HCT116 (cell line): ENCODE measurements at regions not wholly inside any gene's neighbourhood (a gene's known extent, or its start where the extent isn't known, plus 50 kb on each side); places are given as distances from the start of the nearest gene placed in this dataset.

Experiments used
- ATAC-seq: fragments of 200-7000 bp; cut with Tn5 transposase; 2 replicates; pipeline ENCODE4 v1.9.1; 2020; ENCODE audit warnings: mild to moderate bottlenecking, moderate library complexity
- BruUV-seq: library from RNA; stranded (reverse); fragments of 400-500 nt; replicated peaks from 2 replicates; lab custom pipeline; 2021; lab: Mats Ljungman, UMichigan
- CTCF ChIA-PET: fragments of 300-600 bp; sonication (Branson Sonifier 250); formaldehyde crosslinking; loops from one replicate; lab custom pipeline; 2021; ENCODE audit warnings: antibody characterized with exemption; lab: Charles Lee
- POLR2A ChIA-PET: fragments of 300-600, 350-600 bp; sonication (Branson Sonifier 250); formaldehyde crosslinking; loops from one replicate; lab custom pipeline; 2021; ENCODE audit warnings: antibody characterized with exemption; lab: Charles Lee
- RAD21 ChIA-PET, 2 experiments: fragments of 300-600 bp; sonication (Branson Sonifier 250); formaldehyde crosslinking; loops; one replicate each; lab custom pipeline; 2023; ENCODE audit warnings: low total read pairs in 2 of 2; ENCODE audit not compliant: uncharacterized antibody in 2 of 2, unreplicated experiment in 2 of 2, low non-redundant PET in 1 of 2; lab: Charles Lee
- DNase-seq: peaks from one replicate; pipeline ENCODE4 v3.0.0-alpha.2; 2010; ENCODE audit warnings: low read depth, low spot score
- H2AFZ ChIP-seq: fragments of 200-600 bp; shearing (Covaris generic), sonication (generic); 2 replicates; pipeline ENCODE4 v1.6.1; 2017; ENCODE audit warnings: low read depth, mixed run types, mixed read lengths, antibody characterized with exemption, low read length; ENCODE audit not compliant: poor library complexity, severe bottlenecking
- H3K27ac ChIP-seq: 2 replicates; pipeline ENCODE4 v1.5.1; 2012; ENCODE audit warnings: low read depth, low read length
- H3K27me3 ChIP-seq: fragments of 200-600 bp; sonication (generic); 2 replicates; pipeline ENCODE4 v1.6.1; 2016; ENCODE audit warnings: mixed run types, low read length, mixed read lengths; ENCODE audit not compliant: insufficient read depth
- H3K36me3 ChIP-seq, 2 experiments: fragments of 200-500 bp in 1 of 2; fragments of 200-600 bp in 1 of 2; sonication (Bioruptor generic) in 1 of 2; sonication (generic) in 1 of 2; 2 replicates each; pipeline versions ENCODE4 v1.5.1 to v1.6.1; 2014 to 2016; ENCODE audit warnings: low read length in 2 of 2, inconsistent platforms in 1 of 2, mixed read lengths in 1 of 2, mixed run types in 1 of 2; ENCODE audit not compliant: insufficient read depth in 2 of 2, control insufficient read depth in 1 of 2
- H3K4me1 ChIP-seq, 2 experiments: fragments of 200-600 bp in 1 of 2; sonication (generic) in 1 of 2; 2 replicates each; pipeline versions ENCODE4 v1.5.1 to v1.6.1; 2012 to 2017; ENCODE audit warnings: low read length in 2 of 2, inconsistent platforms in 1 of 2, mild to moderate bottlenecking in 1 of 2, mixed read lengths in 1 of 2, mixed run types in 1 of 2, moderate library complexity in 1 of 2; ENCODE audit not compliant: insufficient read depth in 2 of 2, control insufficient read depth in 1 of 2
- H3K4me2 ChIP-seq: fragments of 200-600 bp; sonication (generic); 2 replicates; pipeline ENCODE4 v1.6.1; 2017; ENCODE audit warnings: mixed run types, low read length, mixed read lengths
- H3K4me3 ChIP-seq, 2 experiments: fragments of 200-600 bp in 1 of 2; sonication (generic) in 1 of 2; replicated peaks in 1 of 2; 2 replicates each; pipeline ENCODE4 v1.5.1; 2011 to 2016; ENCODE audit warnings: low read length in 2 of 2, control low read depth in 1 of 2, low read depth in 1 of 2, mild to moderate bottlenecking in 1 of 2, mixed read lengths in 1 of 2, mixed run types in 1 of 2
- H3K79me2 ChIP-seq: fragments of 200-600 bp; sonication (generic); 2 replicates; pipeline ENCODE4 v1.6.1; 2017; ENCODE audit warnings: mild to moderate bottlenecking, mixed run types, low read length, moderate library complexity, mixed read lengths; ENCODE audit not compliant: insufficient read depth
- H3K9ac ChIP-seq: fragments of 200-600 bp; sonication (generic); 2 replicates; pipeline ENCODE4 v1.6.1; 2016; ENCODE audit warnings: low read length, mixed read lengths
- H3K9me2 ChIP-seq: fragments of 200-600 bp; sonication (generic), shearing (Covaris generic); 2 replicates; pipeline ENCODE4 v1.6.1; 2017; ENCODE audit warnings: mixed run types, mild to moderate bottlenecking, moderate library complexity; ENCODE audit not compliant: insufficient read depth
- H3K9me3 ChIP-seq, 2 experiments: fragments of 200-500 bp in 1 of 2; fragments of 200-600 bp in 1 of 2; sonication (Bioruptor generic) in 1 of 2; sonication (generic) in 1 of 2; 2 replicates each; pipeline ENCODE4 v1.6.1; 2014 to 2017; ENCODE audit warnings: low read length in 2 of 2, mixed read lengths in 2 of 2, inconsistent platforms in 1 of 2, low read depth in 1 of 2, mild to moderate bottlenecking in 1 of 2, mixed run types in 1 of 2, moderate library complexity in 1 of 2; ENCODE audit not compliant: control insufficient read depth in 1 of 2, insufficient read depth in 1 of 2
- H4K20me1 ChIP-seq: fragments of 200-600 bp; sonication (generic), shearing (Covaris generic); 2 replicates; pipeline ENCODE4 v1.6.1; 2017; ENCODE audit warnings: mixed run types, mild to moderate bottlenecking, moderate library complexity; ENCODE audit not compliant: insufficient read depth
- CBX3 ChIP-seq: IDR thresholded peaks from 2 replicates; pipeline ENCODE4 v1.6.1; 2012; ENCODE audit warnings: low read depth
- CEBPB ChIP-seq: IDR thresholded peaks from 2 replicates; pipeline ENCODE4 v1.6.1; 2012; ENCODE audit warnings: low read depth
- POLR2A ChIP-seq: IDR thresholded peaks from 2 replicates; pipeline ENCODE4 v1.7.0; 2011; ENCODE audit warnings: borderline replicate concordance; ENCODE audit not compliant: insufficient read depth, insufficient read length; ENCODE audit errors: extremely low read depth
- POLR2AphosphoS5 ChIP-seq: IDR thresholded peaks from 2 replicates; pipeline ENCODE4 v1.6.1; 2011; ENCODE audit warnings: mild to moderate bottlenecking, low read depth, low read length, moderate library complexity
- RAD21 ChIP-seq: IDR thresholded peaks from 2 replicates; pipeline ENCODE4 v1.6.1; 2012; ENCODE audit warnings: low read depth, mild to moderate bottlenecking
- REST ChIP-seq: IDR thresholded peaks from 2 replicates; pipeline ENCODE4 v1.6.1; 2012; ENCODE audit warnings: low read depth
- SIN3A ChIP-seq: IDR thresholded peaks from 2 replicates; pipeline ENCODE4 v1.6.1; 2012; ENCODE audit warnings: low read depth
- SP1 ChIP-seq: IDR thresholded peaks from 2 replicates; pipeline ENCODE4 v1.6.1; 2012; ENCODE audit warnings: low read depth
- SRF ChIP-seq: IDR thresholded peaks from 2 replicates; pipeline ENCODE4 v1.6.1; 2012; ENCODE audit warnings: low read depth
- TCF7L2 ChIP-seq: IDR thresholded peaks from 2 replicates; pipeline ENCODE4 v1.7.0; 2011; ENCODE audit warnings: borderline replicate concordance, inconsistent platforms; ENCODE audit not compliant: insufficient read depth, insufficient read length; ENCODE audit errors: extremely low read depth
- intact Hi-C: fragments of 100-400 bp; cut with micrococcal nuclease; formaldehyde crosslinking; loops from 2 replicates; pipeline ENCODE4 v1.10.0; 2022
- TF ChIP-seq, protein P1 (sequence below): IDR thresholded peaks from 2 replicates; pipeline ENCODE4 v1.6.1; 2012

- ChIA-PET CTCF (no interaction called here), POLR2A (no interaction called here), RAD21 (no interaction called here)
- H2AFZ ChIP-seq, result peak overlapping the region; percentile 29
- DNase-seq (no peak), ATAC-seq (no peak)
- no peaks in the 10 kb centered on the region for H4K20me1 ChIP-seq
- H3K36me3 ChIP-seq, result no peaks in the 10 kb centered on the region
- no peaks in the 10 kb centered on the region for H3K79me2 ChIP-seq
- no peak overlapping the region for H3K4me3 ChIP-seq
- H3K4me2 ChIP-seq, result no peak overlapping the region
- no peaks in the 10 kb centered on the region for H3K9me3 ChIP-seq
- H3K4me1 ChIP-seq, result peaks cover 0 to 3% of the 10 kb centered on the region in 2 experiments; a peak in 1 of 4 replicates
- no peaks in the 10 kb centered on the region for H3K27me3 ChIP-seq
- H3K27ac ChIP-seq, result no peak overlapping the region
- no peaks in the 10 kb centered on the region for H3K9me2 ChIP-seq
- intact Hi-C loops, result no loop called here
- no TSS peak for BruUV-seq
- H3K9ac ChIP-seq, result no peak overlapping the region
- no peak for TF ChIP-seq SP1
- TF ChIP-seq SIN3A, result no peak
- TF ChIP-seq SRF, result no peak
- TF ChIP-seq CBX3, result no peak
- TF ChIP-seq POLR2AphosphoS5, result no peak
- TF ChIP-seq, protein P1, sequence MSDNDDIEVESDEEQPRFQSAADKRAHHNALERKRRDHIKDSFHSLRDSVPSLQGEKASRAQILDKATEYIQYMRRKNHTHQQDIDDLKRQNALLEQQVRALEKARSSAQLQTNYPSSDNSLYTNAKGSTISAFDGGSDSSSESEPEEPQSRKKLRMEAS, result no peak
- TF ChIP-seq RAD21, result no peak
- TF ChIP-seq REST, result no peak
- no peak for TF ChIP-seq CEBPB
- TF ChIP-seq POLR2A, result no peak
- no peak for TF ChIP-seq TCF7L2
These were observed 63.7 kb upstream of the MRTFB start for GRCh38 chr16:14007450-14007849.
